ENCODE measurements at regions not wholly inside any gene's neighbourhood (a gene's known extent, or its start where the extent isn't known, plus 50 kb on each side); places are given as distances from the start of the nearest gene placed in this dataset.

- Histone ChIP-seq H3K4me1 (ENCODE audit: control insufficient read depth, insufficient read depth, low read length) (no peaks in the 10 kb centered on the region), H3K9me1 (ENCODE audit: insufficient read depth, low read length) (no peaks in the 10 kb centered on the region), H2BK20ac (ENCODE audit: low read depth, low read length) (no peak overlapping the region), H3K14ac (replicated peaks; ENCODE audit: low read depth, low read length) (no peak overlapping the region), H3K9ac (ENCODE audit: low read depth, low read length) (no peak overlapping the region), H3K18ac (ENCODE audit: low read depth, low read length) (no peak overlapping the region), H2BK15ac (ENCODE audit: low read depth, low read length) (no peak overlapping the region), H3K56ac (ENCODE audit: extremely low read depth, insufficient read depth, low read length) (no peak overlapping the region), H3K27me3 (ENCODE audit: control insufficient read depth, insufficient read depth, low read length) (no peaks in the 10 kb centered on the region; the same call in 1 of the 2 replicates), H2AFZ (replicated peaks; ENCODE audit: low read length, poor library complexity) (no peak overlapping the region), H2BK120ac (ENCODE audit: low read depth, low read length) (no peak overlapping the region), H3K4me2 (ENCODE audit: low read depth, low read length) (no peak overlapping the region), H2AK5ac (ENCODE audit: low read depth, low read length) (no peak overlapping the region), H2AK9ac (replicated peaks; ENCODE audit: low read depth, low read length, poor library complexity) (no peak overlapping the region), H4K91ac (ENCODE audit: insufficient read depth, low read depth, low read length) (no peak overlapping the region), H3K36me3 (ENCODE audit: control insufficient read depth, insufficient read depth, low read length) (no peaks in the 10 kb centered on the region), H3K9me3 (ENCODE audit: control insufficient read depth, insufficient read depth, low read length) (no peaks in the 10 kb centered on the region), H3K79me1 (ENCODE audit: low read depth in 1 of 2, low read length in 2 of 2) (no peaks in the 10 kb centered on the region), H4K5ac (ENCODE audit: low read depth, low read length) (no peak overlapping the region), H3K23ac (ENCODE audit: low read depth, low read length) (no peak overlapping the region), H2BK5ac (ENCODE audit: low read depth, low read length, poor library complexity, severe bottlenecking) (no peak overlapping the region), H3K27ac (ENCODE audit: insufficient read depth, low read length) (no peak overlapping the region), H4K20me1 (ENCODE audit: insufficient read depth, low read length) (no peaks in the 10 kb centered on the region), H3K4ac (ENCODE audit: low read depth, low read length) (no peak overlapping the region), H4K8ac (ENCODE audit: low read depth in 2 of 2, low read length in 2 of 2) (no peak overlapping the region), H3K4me3 (ENCODE audit: insufficient read depth, low read depth, low read length) (no peak overlapping the region)
- no TSS peak for BruUV-seq (replicated peaks)
- intact Hi-C loops (cut with micrococcal nuclease), result no loop called here
- no peak for TF ChIP-seq ELK1 (IDR thresholded peaks at IDR 0.05; ENCODE audit: borderline replicate concordance, low read depth, low read length)
- no peak for TF ChIP-seq RFX5 (IDR thresholded peaks at IDR 0.05; ENCODE audit: low read depth, low read length)
- TF ChIP-seq BHLHE40 (IDR thresholded peaks at IDR 0.05; ENCODE audit: low read depth, low read length), result no peak
- TF ChIP-seq MAZ (IDR thresholded peaks at IDR 0.05; ENCODE audit: borderline replicate concordance, low read depth, low read length), result no peak
- no peak for ATAC-seq (ENCODE audit: low read depth)
- no CpG with 5 or more reads among the region's 1 CpG for WGBS, 2 experiments (ENCODE audit: extremely low coverage in 2 of 2, insufficient read length in 1 of 2)
- dilution Hi-C loops (cut with HindIII; ENCODE audit: low sequenced_read_pairs, unreplicated experiment), result no loop called here
- DNase-seq, result no peak
- POLR2A ChIA-PET (ENCODE audit: unreplicated experiment), result no interaction called here
- in situ Hi-C loops (cut with MboI; ENCODE audit: low sequenced_read_pairs), result no loop called here
- CTCF ChIA-PET, result interaction anchor here (0.7 kb wide), 1 partner anchor 10 kb away, joined by 3 read pairs; no protein-coding TSS in a partner anchor
These were observed 437.0 kb upstream of the MEIS1 start for GRCh38 chr2:65997961-65998360.

Measured in IMR-90 (cell line).